DMS 273 treated with DMSO at 0.1 percent for 48 hours (cell line): ENCODE measurements at regions not wholly inside any gene's neighbourhood (a gene's known extent, or its start where the extent isn't known, plus 50 kb on each side); places are given as distances from the start of the nearest gene placed in this dataset.
"Not testable (repeated sequence)": the region's sequence is repeated elsewhere in the genome, so short reads cannot be mapped to it uniquely, and the experiment has no call there.

Experiments
- DNase-seq: peaks from one replicate; lab custom pipeline; 2025; lab: John Stamatoyannopoulos, UW

DNA sequence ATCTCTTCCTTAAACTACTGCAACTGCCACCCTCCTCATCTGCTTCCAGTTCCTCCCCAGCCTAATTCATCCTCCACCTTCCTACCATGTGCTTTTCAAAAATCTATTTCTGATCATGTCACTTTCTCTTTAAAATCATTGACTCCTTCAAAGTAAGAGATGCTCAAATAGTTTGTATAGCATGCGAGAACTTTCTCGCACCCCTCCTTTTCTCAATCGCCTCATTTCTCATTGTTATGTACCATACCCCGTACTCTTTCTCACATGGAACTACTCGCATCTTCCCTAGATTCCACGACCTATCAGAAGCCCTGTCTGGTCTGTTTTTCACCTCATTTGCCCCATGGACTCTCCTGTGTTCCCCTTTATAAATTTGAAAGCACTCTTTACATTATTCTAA, 238.2 kb downstream of the NRIP1 start:
- no peak for DNase-seq

DNA sequence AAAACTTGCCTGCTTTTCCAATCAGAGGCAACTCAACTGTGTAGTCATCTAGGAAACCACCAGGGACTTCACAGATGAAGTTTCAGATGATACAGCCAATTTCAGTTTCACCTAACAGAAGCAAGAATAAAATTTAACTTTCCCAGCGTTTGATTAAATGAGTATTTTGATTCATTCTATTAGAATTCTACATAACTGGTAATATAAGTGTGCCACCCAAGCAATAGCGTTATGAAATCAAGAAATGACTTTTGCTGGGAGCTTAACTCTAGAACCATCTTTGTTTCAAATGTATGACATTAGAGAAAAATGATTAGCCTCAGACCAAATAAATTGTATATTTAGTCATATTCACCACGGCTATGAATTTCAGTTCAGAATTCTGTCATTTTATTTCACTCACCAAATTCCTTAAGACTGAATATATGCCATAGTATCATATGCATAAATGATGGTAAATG, 239.3 kb downstream of the NRIP1 start:
- DNase-seq = no peak

DNA sequence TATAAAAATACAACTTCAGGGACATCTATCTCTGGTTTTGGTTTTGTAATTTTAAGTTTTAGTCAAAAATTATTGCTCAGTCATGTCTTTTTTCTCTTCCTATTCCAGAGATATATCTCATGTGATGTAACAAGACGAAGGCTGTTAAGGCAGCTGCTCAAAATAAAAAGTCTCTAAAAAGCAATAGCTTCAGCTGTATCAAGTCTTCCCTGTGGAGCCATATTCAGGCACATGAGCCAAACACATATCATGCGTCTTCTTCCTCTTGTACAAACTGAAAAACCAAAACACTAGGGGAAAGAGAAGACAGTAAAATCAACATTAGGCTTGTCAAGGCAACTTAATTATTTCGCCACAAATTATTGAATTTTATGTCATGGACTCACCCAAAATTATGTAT, 240.7 kb downstream of the NRIP1 start:
- DNase-seq = no peak

DNA sequence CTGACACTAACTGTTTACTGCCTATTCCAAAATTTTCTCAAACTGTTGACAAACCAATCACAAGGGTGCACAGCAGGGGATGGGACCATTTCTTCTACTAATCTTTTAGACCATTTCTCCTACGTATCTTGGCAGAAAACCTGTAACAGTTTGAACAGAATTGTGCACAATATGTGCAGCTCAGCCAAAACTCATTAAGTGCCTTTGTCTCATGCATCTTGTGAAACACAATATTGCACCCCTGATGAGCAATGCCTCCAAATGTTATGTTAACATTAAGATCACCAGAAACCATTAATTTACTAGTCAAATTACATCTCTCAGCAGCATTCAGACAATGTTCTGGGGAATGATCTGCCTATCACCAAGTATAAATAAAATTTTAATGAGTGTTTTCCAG, 247.5 kb downstream of the NRIP1 start:
- DNase-seq = no peak

DNA sequence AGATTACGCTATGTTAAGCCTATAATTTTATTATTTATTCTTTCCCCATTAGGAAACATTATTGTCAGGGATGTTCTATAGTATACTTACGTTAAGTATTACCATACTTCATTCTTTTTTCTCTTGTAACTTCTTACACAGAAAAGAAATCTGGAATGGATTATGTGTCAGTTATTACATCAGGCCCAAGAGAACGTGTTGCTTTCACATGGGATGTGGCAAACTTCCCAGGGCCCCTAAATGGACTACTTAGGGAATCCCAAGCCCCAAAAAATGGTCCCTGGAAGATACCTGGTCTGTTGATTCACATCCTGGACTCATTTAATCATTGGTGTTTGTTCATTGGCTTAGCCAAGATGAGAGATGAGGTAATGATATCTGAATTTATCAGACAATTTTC, 249.8 kb downstream of the NRIP1 start:
- DNase-seq = no peak

DNA sequence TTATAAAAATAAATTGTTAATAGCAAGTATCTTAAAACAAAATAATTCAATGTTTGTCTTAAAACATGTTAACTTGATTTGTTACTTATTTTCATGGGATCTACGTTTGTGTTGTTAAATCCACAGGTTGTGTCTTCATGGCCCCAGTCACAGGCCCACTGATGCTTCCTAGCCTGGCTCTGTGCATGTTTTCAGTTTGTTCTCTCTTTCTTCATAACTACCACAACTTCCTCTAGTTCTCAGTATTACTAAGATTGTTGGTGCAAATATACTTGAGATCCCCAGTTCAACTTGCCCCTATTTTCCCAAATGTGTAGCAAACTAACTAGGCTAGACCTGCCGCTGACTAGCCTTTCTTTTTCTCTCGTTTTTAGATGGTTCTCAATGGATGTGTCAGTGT, 250.5 kb downstream of the NRIP1 start:
- DNase-seq = no peak

DNA sequence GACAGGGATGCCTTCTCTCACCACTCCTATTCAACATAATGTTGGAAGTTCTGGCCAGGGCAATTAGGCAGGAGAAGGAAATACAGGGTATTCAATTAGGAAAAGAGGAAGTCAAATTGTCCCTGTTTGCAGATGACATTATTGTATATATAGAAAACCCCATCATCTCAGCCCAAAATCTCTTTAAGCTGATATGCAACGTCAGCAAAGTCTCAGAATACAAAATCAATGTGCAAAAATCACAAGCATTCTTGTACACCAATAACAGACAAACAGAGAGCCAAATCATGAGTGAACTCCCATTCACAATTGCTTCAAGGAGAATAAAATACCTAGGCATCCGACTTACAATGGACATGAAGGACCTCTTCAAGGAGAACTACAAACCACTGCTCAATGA, 258.1 kb upstream of the SAMSN1 start:
- not testable (repeated sequence) for DNase-seq

DNA sequence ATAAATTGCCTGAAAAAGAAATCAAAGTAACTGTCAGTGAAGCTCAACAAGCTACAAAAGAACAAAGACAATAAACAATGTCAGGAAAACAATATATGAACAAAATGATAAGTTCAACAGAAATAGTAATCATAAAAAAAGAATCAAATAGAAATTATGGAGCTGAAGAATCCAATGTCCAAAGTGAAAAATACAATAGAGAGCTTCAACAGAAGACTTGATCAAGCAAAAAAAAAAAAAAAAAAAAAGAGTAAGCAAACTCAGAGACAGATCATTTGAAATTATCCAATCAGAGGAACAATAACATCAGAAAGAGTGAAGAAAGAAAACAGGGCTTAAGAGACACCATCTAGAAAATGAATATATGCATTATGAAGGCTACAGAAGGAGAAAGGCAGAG, 251.4 kb upstream of the SAMSN1 start:
- no peak for DNase-seq

DNA sequence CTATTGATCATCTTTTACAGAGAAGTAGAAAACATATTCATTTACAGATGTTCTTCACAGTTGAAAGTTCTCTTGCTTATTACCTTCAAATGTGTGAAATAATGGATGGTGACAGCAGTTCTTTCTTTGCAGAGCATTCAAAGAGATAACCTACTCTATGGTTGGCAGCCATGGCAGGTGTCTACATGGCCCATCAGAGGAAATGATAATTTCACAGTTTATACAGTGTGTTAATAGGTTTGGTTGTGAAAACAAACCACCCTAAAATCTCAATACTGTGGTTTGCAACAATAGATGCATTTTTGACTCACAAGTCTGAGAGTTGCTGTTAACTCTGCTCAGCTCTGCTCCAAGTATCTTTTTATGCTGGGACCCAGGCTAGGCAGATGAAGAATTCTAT, 241.2 kb upstream of the SAMSN1 start:
- DNase-seq = no peak

DNA sequence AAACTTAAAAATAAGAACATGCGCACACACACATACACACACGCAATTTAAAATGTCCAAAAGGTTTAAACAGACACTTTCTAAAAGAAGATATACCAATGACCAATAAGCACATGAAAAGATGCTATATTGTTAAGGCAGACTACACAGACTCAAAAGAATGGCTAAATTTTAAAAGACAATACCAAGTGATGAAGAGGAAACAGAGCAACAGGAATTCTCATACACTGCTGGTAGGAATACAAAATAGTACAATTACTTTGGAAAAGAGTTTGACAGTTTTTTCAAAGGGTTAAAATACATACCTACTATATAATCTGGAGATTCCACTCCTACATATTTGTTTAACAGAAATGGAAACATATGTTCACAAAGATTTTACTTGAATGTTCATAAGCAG, 239.6 kb upstream of the SAMSN1 start:
- DNase-seq = no peak

DNA sequence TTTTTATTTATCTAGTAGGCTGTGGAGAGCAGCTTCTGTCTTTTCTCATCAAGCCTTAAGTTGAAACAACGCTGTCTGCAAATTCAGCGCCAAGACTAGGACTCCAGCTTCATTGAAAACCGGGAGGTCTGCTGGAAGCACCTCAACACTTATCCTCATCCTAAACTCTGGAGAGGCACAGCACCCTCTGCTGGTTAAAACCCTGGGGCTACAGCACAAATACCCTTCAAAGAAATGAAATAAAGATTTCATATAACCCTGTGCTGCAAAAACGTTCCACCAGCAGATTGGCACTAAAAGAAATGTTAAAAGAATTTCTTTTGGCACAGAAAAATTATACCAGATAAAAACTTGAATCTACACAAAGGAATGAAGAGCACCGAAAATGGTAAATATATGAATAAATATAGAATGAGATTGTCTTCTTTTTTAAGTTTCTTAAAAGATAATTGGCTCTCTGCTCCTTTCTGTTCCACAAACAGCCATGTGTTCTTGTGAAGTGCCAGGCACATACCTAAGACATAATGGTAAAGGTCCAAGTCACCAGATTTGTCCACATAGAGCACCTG, 227.7 kb upstream of the SAMSN1 start:
- no peak for DNase-seq

DNA sequence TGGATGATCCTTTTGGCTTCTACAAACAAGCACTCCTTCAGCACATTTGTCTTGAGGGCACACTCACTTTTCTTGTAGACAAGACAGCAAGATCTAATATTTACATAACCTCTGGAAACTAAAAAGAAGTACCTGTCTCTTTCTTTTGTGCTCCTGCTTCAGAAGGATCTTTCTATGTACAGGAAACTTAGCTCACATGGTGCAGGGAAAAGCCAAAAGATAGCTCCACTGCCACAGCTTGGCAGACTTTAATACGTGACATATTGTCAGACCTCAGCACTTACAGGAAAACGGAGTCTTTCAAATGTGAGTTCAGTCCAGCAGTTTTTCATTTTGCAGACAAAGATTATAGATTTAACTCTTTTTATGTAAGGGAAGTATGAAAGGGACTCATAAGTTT, 225.5 kb upstream of the SAMSN1 start:
- no peak for DNase-seq

DNA sequence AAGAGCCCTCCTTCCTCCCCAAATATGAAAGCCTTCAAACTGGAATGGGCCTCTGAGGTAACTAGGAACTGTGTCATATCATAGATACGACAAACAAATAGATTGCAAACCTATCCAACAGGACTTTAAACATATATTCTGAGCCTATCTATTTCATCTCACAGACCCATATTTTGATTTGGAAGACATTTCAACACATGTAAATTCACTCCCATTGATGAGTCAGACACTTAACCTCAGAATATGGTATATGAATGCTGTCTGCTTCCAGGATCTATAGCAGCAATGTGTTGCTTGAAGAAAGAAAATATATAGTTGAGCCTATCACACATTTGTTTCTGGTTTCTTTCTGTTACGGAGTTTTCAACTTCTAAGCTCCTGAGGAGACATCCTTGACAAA, 221.9 kb upstream of the SAMSN1 start:
- DNase-seq = no peak

DNA sequence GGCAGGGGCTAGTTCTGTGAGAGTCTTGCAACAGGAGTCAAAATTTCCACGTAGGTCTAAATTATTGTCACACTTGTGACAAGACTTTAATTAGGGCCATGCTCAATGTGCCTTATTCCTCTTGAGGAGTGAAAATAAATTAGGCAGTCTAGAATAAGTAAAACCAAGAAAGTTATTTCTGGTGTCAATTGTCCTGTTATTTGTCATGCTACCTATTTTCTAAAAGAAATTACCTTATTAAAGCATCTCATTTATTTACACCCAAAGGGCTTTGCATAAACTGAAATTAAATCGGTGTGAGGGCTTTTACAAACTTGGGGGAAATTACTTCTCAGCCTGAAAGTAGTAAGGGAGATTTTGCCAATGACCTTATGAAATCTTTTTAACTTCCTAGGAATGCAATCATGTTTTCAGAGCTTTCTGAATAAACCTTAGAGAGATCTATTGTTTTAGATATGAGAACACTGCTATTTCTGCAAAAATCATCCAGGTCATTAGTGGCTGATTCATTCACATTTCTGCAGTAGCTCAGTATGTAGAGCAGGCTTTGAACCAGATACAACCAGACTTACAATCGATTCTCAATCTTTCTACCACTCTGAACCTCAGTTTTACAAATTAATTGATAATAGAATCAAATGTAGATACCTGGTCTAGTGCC, 221.2 kb upstream of the SAMSN1 start:
- no peak for DNase-seq

DNA sequence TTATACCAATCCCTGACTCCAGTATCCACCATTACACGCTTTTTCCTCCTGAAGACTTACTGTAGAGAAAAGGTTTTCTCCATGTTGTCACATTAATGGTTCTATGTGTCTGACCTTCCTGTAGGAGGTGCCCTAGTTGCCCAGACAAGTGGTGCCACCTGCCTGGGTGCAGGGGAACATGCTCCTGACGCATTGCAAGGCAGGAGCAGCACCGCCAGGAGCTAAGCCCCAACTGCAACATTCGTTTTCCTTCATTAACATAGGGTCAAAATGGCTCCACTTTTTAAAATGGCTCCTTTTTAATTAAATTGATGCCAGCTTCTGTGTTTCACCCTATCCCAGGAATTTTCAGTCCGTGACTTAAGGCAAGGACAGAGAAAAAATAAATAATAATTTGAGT, 220.1 kb upstream of the SAMSN1 start:
- no peak for DNase-seq

DNA sequence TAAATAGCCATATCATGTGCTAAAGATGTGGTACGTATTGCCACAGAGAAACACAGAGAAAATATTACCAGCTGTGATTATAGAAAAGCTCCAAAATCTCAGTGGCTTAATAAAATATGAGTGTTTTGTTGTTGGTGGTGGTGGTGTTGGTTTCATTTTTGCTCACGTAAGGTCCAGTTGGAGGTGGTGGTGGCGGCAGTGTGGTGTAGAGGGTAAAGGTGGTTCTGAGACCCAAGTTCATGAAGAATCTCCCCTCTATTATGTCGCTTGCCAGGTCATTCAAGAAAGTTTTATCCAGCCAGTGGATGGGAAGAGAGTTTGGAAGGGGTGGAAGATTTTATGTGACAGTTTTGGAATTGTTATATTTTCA, 217.6 kb upstream of the SAMSN1 start:
- DNase-seq = no peak

DNA sequence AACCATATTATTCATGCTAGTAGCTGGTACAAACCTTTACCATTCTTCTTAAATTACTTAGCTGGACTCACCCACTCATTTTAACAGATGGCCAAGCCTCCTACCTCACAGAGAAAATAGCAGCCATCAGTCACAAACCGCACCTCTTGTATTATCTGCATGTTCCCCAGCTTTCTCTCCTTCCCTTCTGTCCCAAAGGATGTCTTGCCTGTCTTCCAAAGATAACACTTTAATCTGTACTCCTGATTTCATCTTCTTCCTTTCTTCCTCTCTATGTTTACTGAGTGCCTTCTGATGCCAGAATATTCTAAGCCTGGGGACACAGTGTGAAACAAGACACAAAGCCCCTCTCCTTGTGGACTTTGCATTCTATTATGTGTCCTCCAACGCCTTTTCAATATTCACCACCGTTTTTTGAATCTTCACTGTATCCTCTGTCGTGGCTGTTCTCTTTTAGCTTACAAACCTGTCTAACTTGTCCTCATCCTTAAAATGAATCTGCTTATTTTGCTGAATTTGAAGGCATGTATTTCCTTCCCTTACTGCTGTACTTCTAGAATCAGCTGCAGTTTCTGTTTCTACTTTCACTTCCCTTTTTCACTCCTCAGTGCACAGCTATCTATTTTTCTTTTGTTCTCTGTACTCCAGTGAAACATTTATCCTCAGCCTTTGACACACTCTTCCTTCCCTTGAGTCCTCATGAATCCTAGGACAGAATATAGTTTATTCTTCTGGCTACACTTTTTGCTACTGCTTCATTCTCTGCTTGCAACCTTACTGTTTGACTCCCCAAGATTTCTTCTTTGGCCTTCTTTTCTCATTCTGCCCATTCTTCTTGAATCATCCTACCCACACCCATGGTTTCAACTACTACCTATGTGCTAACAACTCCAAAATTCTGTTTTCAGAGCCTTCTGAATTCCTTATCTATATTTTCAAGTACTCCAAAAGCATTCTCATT, 216.9 kb upstream of the SAMSN1 start:
- peak; percentile 34 for DNase-seq

DNA sequence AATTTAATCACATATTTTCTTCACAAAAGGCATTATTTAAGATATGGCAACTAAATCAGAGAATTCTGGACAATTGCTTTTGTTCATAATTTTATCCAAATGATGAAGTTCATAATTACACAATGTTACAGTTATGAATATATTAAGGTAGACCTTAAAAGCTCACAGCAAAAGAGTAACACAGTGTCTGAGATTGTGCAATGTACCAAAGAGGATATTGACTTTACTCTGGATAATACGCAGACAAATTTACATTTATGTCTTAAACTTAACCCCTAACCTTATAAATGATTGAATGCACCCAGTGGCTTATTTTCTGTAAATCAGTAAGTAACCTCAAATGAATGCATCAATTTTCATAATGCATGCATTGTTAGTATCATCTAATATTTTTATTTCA, 216.2 kb upstream of the SAMSN1 start:
- no peak for DNase-seq

DNA sequence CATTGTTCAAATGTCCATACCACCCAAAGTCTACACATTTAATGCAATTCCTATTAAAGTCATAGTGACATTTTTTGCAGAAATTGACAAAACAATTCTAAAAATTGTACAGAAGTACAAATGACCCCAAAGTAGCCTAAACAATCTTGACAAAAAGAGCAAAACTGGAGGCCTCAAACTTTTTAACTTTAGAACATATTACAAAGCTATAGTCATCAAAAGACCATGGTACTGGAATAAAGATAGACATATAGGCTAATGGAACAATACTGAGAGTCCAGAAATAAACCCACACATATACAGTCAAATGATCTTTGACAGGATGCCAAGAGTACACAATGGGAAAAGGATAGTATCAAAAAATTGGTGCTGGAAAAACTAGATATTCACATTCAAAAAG, 213.2 kb upstream of the SAMSN1 start:
- no peak for DNase-seq

DNA sequence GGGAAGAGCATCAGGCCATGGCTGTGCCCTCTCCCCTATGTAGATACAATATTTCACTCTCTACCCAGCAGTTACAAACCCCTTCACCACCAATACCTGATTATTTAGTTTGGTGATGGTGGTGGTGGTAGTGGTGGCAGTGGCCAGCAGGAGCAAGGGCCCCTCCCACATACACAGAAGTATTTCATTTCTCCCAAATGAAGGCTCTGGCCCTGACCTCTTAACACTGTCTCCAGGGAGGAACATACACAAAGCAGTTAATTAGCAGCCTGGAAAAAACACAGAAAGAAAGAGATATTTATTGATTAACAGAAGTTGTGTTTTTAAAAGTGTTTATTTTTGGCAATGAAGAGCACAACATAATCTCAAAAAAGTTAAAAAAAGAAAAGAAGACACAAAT, 212.7 kb upstream of the SAMSN1 start:
- no peak for DNase-seq

DNA sequence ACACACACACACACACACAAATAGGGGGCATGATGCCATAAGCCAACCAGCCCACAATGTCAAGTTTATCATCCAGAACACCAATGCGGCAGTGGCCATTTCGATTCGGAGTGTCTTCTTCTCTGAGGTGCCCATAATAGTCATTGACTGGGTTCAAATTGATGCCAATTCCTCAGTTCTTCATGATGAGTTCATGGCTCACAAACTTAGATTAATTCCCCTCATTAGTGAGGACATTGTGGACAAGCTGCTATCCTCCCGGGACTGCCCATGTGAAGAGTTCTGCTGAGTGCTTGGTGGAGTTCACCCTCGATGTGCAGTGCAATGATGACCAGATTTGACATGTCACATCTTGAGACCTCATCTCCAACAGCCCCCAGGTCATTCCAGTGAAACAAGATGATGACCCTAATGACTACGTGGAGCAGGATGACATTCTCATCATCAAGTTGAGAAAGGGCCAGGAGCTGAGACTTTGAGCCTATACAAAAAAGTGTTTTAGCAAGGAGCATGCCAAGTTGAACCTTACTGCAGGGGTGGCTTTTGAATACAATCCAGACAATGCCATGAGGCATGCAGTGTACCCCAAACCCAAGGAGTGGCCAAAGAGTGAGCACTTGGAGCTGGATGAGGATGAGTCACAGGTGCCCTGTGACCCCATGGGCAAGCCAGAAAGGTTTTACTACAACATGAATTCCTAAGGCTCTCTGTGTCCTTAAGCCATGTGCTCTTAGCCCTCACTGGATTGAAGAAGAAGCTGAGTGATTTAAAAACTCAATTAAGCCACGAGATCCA, 211.6 kb upstream of the SAMSN1 start:
- DNase-seq = no peak

DNA sequence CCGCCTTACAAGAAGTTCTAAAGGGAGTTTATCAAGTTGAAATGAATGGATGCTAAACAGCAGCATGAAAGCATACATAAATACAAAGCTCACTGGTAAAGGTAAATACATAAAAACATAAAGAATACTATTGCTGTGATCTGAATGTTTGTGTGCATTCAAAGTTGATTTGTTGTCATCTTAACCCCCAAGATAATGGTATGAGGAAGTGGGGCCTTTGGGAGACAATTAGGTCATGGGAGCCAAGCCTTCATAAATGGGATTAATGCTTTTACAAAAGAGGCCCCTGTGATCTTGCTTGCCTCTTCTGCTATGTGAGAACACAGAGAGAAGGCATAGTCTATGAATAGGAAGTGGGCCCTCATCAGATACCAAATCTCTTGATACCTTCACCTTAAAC, 209.0 kb upstream of the SAMSN1 start:
- DNase-seq = no peak
